ENCODE measurements at regions not wholly inside any gene's neighbourhood (a gene's known extent, or its start where the extent isn't known, plus 50 kb on each side); places are given as distances from the start of the nearest gene placed in this dataset.

DNA sequence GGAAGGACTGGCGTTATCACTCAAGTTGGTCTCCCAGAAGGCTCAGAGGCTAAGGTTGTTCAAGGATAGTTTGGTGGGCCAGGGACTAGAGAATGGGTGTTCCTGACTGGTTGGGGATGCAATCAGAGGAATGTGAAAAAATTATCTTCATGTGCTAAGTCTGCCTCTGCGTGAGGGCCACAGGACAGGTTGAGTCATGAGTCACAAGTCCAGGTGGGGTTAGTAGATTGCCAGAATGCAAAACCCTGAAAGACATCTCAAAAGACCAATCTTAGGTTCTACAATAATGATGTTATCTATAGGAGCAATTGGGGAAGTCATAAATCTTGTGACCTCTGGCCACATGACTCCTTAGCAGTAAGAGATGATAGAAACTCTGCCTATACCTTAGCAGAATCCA, 220.1 kb upstream of the EEA1 start:
- TF ChIP-seq, protein P1, sequence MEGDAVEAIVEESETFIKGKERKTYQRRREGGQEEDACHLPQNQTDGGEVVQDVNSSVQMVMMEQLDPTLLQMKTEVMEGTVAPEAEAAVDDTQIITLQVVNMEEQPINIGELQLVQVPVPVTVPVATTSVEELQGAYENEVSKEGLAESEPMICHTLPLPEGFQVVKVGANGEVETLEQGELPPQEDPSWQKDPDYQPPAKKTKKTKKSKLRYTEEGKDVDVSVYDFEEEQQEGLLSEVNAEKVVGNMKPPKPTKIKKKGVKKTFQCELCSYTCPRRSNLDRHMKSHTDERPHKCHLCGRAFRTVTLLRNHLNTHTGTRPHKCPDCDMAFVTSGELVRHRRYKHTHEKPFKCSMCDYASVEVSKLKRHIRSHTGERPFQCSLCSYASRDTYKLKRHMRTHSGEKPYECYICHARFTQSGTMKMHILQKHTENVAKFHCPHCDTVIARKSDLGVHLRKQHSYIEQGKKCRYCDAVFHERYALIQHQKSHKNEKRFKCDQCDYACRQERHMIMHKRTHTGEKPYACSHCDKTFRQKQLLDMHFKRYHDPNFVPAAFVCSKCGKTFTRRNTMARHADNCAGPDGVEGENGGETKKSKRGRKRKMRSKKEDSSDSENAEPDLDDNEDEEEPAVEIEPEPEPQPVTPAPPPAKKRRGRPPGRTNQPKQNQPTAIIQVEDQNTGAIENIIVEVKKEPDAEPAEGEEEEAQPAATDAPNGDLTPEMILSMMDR (IDR thresholded peaks at IDR 0.05; ENCODE audit: low read length) = no peak
- TF ChIP-seq EZH2 (IDR thresholded peaks at IDR 0.05; ENCODE audit: borderline replicate concordance, low read length) = no peak
- H3K4me2 ChIP-seq (ENCODE audit: low read length) = no peak overlapping the region
- no peak overlapping the region for H3K9ac ChIP-seq (ENCODE audit: low read length)
- no peak overlapping the region for H3K27ac ChIP-seq (ENCODE audit: low read depth, low read length, poor library complexity, severe bottlenecking)
- H3K36me3 ChIP-seq (ENCODE audit: insufficient read depth, low read length) = no peaks in the 10 kb centered on the region
- no peaks in the 10 kb centered on the region for H3F3A ChIP-seq (ENCODE audit: insufficient read depth, low read length)
- no peaks in the 10 kb centered on the region for H4K20me1 ChIP-seq (ENCODE audit: insufficient read depth, low read length)
- no peaks in the 10 kb centered on the region for H3K4me1 ChIP-seq (ENCODE audit: insufficient read depth, low read length, severe bottlenecking)
- H3K4me3 ChIP-seq (ENCODE audit: low read depth, low read length, poor library complexity, severe bottlenecking) = no peak overlapping the region
- no peaks in the 10 kb centered on the region for H3K9me3 ChIP-seq (ENCODE audit: low read length)
- H2AFZ ChIP-seq (ENCODE audit: low read length) = no peak overlapping the region
- peaks cover 1% of the 10 kb centered on the region; the same call in 1 of the 2 replicates for H3K27me3 ChIP-seq (ENCODE audit: insufficient read depth, low read length)
- no peaks in the 10 kb centered on the region for H3K79me2 ChIP-seq (ENCODE audit: insufficient read depth, low read length)
- no peaks in the 10 kb centered on the region for H3K9me2 ChIP-seq (ENCODE audit: low read depth, low read length)

DNA sequence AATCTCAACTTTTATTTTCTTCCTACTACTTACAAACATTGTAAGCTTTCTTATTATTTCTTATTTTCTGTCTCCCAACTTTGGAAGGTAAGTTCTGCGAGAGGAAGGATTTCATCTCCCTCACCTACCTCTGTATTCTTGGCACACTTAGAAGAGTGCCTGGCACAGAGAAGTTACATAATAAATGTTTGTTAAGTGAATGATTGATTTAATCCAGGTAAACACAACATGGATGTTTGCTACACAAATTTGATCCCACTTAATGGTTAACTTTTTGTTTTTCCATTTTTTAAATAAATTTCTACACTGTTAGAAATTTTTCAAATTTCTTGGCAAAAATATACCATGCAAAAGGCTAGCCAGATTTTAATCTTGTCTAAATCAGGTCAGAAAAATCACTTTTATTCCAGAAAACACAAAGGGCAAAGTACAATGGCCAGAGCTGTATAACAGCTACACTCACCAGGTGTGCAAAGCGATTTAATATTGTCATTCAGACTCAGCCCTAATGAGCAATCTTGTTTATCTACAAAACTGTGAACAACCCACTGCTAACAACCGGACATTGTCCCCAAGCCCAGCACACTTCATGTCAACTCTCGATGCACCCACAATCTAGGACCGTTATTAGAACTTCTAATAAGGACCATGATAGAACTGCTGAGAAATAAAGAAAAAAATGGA, 222.1 kb upstream of the EEA1 start:
- Histone ChIP-seq H3K9ac (ENCODE audit: low read length) (no peak overlapping the region), H3K9me3 (ENCODE audit: low read length) (no peaks in the 10 kb centered on the region), H3K4me1 (ENCODE audit: insufficient read depth, low read length, severe bottlenecking) (no peaks in the 10 kb centered on the region), H3K36me3 (ENCODE audit: insufficient read depth, low read length) (no peaks in the 10 kb centered on the region), H3K9me2 (ENCODE audit: low read depth, low read length) (no peaks in the 10 kb centered on the region), H3F3A (ENCODE audit: insufficient read depth, low read length) (no peaks in the 10 kb centered on the region), H3K27ac (ENCODE audit: low read depth, low read length, poor library complexity, severe bottlenecking) (no peak overlapping the region), H4K20me1 (ENCODE audit: insufficient read depth, low read length) (no peaks in the 10 kb centered on the region), H3K4me2 (ENCODE audit: low read length) (no peak overlapping the region), H2AFZ (ENCODE audit: low read length) (no peak overlapping the region), H3K79me2 (ENCODE audit: insufficient read depth, low read length) (no peaks in the 10 kb centered on the region), H3K4me3 (ENCODE audit: low read depth, low read length, poor library complexity, severe bottlenecking) (no peak overlapping the region), H3K27me3 (ENCODE audit: insufficient read depth, low read length) (peaks cover 6% of the 10 kb centered on the region; the same call in 1 of the 2 replicates)
- TF ChIP-seq EZH2 (IDR thresholded peaks at IDR 0.05; ENCODE audit: borderline replicate concordance, low read length) = no peak
- TF ChIP-seq, protein P1 (IDR thresholded peaks at IDR 0.05; ENCODE audit: low read length) = no peak

DNA sequence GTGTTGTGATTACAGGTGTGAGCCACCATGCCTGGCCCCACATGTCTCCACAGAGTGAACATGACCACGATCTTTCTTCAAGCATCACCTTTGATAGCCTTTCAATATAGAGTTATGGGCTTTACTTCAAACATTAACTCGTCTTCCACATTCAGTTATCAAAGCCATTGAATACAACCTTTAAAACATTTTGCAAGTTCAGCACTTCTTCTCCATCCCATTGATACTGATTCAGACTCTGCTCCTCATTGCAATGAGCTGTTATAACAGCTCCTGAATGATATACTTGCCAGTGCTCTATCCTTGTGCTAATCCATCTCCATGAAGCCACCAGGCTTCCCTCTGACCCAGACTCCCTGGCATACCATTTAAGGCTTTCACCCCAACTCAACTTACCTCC, 223.5 kb upstream of the EEA1 start:
- no peaks in the 10 kb centered on the region for H3K9me3 ChIP-seq (ENCODE audit: low read length)
- no peaks in the 10 kb centered on the region for H3K36me3 ChIP-seq (ENCODE audit: insufficient read depth, low read length)
- no peak for TF ChIP-seq EZH2 (IDR thresholded peaks at IDR 0.05; ENCODE audit: borderline replicate concordance, low read length)
- TF ChIP-seq, protein P1 (IDR thresholded peaks at IDR 0.05; ENCODE audit: low read length) = no peak
- no peaks in the 10 kb centered on the region for H3F3A ChIP-seq (ENCODE audit: insufficient read depth, low read length)
- H3K27me3 ChIP-seq (ENCODE audit: insufficient read depth, low read length) = peaks cover 6% of the 10 kb centered on the region; the same call in 1 of the 2 replicates
- no peak overlapping the region for H3K4me2 ChIP-seq (ENCODE audit: low read length)
- H3K79me2 ChIP-seq (ENCODE audit: insufficient read depth, low read length) = no peaks in the 10 kb centered on the region
- no peak overlapping the region for H3K27ac ChIP-seq (ENCODE audit: low read depth, low read length, poor library complexity, severe bottlenecking)
- H2AFZ ChIP-seq (ENCODE audit: low read length) = no peak overlapping the region
- H3K9me2 ChIP-seq (ENCODE audit: low read depth, low read length) = no peaks in the 10 kb centered on the region
- no peak overlapping the region for H3K9ac ChIP-seq (ENCODE audit: low read length)
- no peak overlapping the region for H3K4me3 ChIP-seq (ENCODE audit: low read depth, low read length, poor library complexity, severe bottlenecking)
- no peaks in the 10 kb centered on the region for H4K20me1 ChIP-seq (ENCODE audit: insufficient read depth, low read length)
- no peaks in the 10 kb centered on the region for H3K4me1 ChIP-seq (ENCODE audit: insufficient read depth, low read length, severe bottlenecking)
